Muscle layer of colon (tissue), 2 donors: ENCODE measurements at regions not wholly inside any gene's neighbourhood (a gene's known extent, or its start where the extent isn't known, plus 50 kb on each side); places are given as distances from the start of the nearest gene placed in this dataset.

Source experiments
- H3K27ac ChIP-seq: one replicate; pipeline ENCODE4 v1.7.0; 2013; ENCODE audit warnings: low read depth, mild to moderate bottlenecking, low read length, moderate library complexity
- H3K27me3 ChIP-seq, 2 donors: one replicate each; pipeline ENCODE4 v1.7.0; 2013; ENCODE audit warnings: low read length in 2 of 2, mild to moderate bottlenecking in 2 of 2; ENCODE audit not compliant: insufficient read depth in 2 of 2, control insufficient read depth in 1 of 2
- H3K36me3 ChIP-seq: one replicate; pipeline ENCODE4 v1.7.0; 2013; ENCODE audit warnings: mild to moderate bottlenecking, low read length; ENCODE audit not compliant: insufficient read depth
- H3K4me1 ChIP-seq: one replicate; pipeline ENCODE4 v1.7.0; 2013; ENCODE audit warnings: mild to moderate bottlenecking, low read length; ENCODE audit not compliant: insufficient read depth
- H3K4me3 ChIP-seq, 2 donors: one replicate each; pipeline ENCODE4 v1.7.0; 2013; ENCODE audit warnings: low read length in 2 of 2, low read depth in 1 of 2, mild to moderate bottlenecking in 1 of 2, moderate library complexity in 1 of 2
- H3K9ac ChIP-seq: one replicate; pipeline ENCODE4 v1.7.0; 2013; ENCODE audit warnings: low read length
- H3K9me3 ChIP-seq: one replicate; pipeline ENCODE4 v1.7.0; 2013; ENCODE audit warnings: mild to moderate bottlenecking, low read length
- donor health status: abdominal sarcoma.
- donor health status: Adenocarcinoma of cecum.

GRCh38 chr18:7497081-7497480 is 70.0 kb upstream of the PTPRM start:
- Histone ChIP-seq H3K9ac (no peak overlapping the region), H3K27ac (no peak overlapping the region), H3K36me3 (no peaks in the 10 kb centered on the region), H3K4me3 (no peak overlapping the region), H3K9me3 (no peaks in the 10 kb centered on the region), H3K4me1 (no peaks in the 10 kb centered on the region), H3K27me3 (no peaks in the 10 kb centered on the region)

- Histone ChIP-seq H3K9me3 (no peaks in the 10 kb centered on the region), H3K36me3 (no peaks in the 10 kb centered on the region), H3K9ac (no peak overlapping the region), H3K27ac (no peak overlapping the region), H3K27me3 (no peaks in the 10 kb centered on the region), H3K4me1 (peaks cover 20% of the 10 kb centered on the region), H3K4me3 (no peak overlapping the region)
Observed at GRCh38 chr18:7511106-7511505, 56.0 kb upstream of the PTPRM start.

- no peak overlapping the region for H3K9ac ChIP-seq
- no peaks in the 10 kb centered on the region for H3K27me3 ChIP-seq
- no peak overlapping the region for H3K4me3 ChIP-seq
- peaks cover 20% of the 10 kb centered on the region for H3K4me1 ChIP-seq
- H3K27ac ChIP-seq: no peak overlapping the region
- H3K36me3 ChIP-seq: no peaks in the 10 kb centered on the region
- no peaks in the 10 kb centered on the region for H3K9me3 ChIP-seq
Observed at GRCh38 chr18:7512348-7512747, 54.8 kb upstream of the PTPRM start.

GRCh38 chr18:7512990-7513389 is 54.1 kb upstream of the PTPRM start:
- Histone ChIP-seq H3K9ac (no peak overlapping the region), H3K27me3 (no peaks in the 10 kb centered on the region), H3K4me1 (peaks cover 20% of the 10 kb centered on the region), H3K27ac (no peak overlapping the region), H3K4me3 (no peak overlapping the region), H3K9me3 (no peaks in the 10 kb centered on the region), H3K36me3 (no peaks in the 10 kb centered on the region)

GRCh38 chr18:7514796-7515440 is 52.2 kb upstream of the PTPRM start:
- H3K9ac ChIP-seq: no peak overlapping the region
- peaks cover 20% of the 10 kb centered on the region for H3K4me1 ChIP-seq
- H3K27ac ChIP-seq: no peak overlapping the region
- no peaks in the 10 kb centered on the region for H3K9me3 ChIP-seq
- H3K36me3 ChIP-seq: no peaks in the 10 kb centered on the region
- H3K27me3 ChIP-seq: no peaks in the 10 kb centered on the region
- H3K4me3 ChIP-seq: no peak overlapping the region

- H3K9ac ChIP-seq: no peak overlapping the region
- H3K36me3 ChIP-seq: no peaks in the 10 kb centered on the region
- H3K27ac ChIP-seq: no peak overlapping the region
- no peaks in the 10 kb centered on the region for H3K9me3 ChIP-seq
- no peak overlapping the region for H3K4me3 ChIP-seq
- H3K4me1 ChIP-seq: peaks cover 19% of the 10 kb centered on the region
- H3K27me3 ChIP-seq: no peaks in the 10 kb centered on the region
Observed at GRCh38 chr18:7516266-7517117, 50.6 kb upstream of the PTPRM start.
